Medulla oblongata (tissue), 1 donor: ENCODE measurements at regions not wholly inside any gene's neighbourhood (a gene's known extent, or its start where the extent isn't known, plus 50 kb on each side); places are given as distances from the start of the nearest gene placed in this dataset.

ENCODE experiments used
- DNase-seq: peaks from one replicate; pipeline ENCODE4 v3.0.0-alpha.2; 2015; ENCODE audit errors: extremely low spot score

GRCh38 chr4:34800953-34801352, 1443.4 kb downstream of the ARAP2 start:
- DNase-seq = no peak

- DNase-seq = no peak
Observed at GRCh38 chr4:34814266-34814665, 1430.0 kb downstream of the ARAP2 start.

- DNase-seq = no peak
Observed at GRCh38 chr4:34824515-34824914, 1419.8 kb downstream of the ARAP2 start.

GRCh38 chr4:34826660-34827059, 1417.7 kb downstream of the ARAP2 start:
- no peak for DNase-seq

GRCh38 chr4:34845926-34846325, 1398.4 kb downstream of the ARAP2 start:
- DNase-seq = no peak

GRCh38 chr4:34850421-34850820, 1393.9 kb downstream of the ARAP2 start:
- DNase-seq = no peak

- no peak for DNase-seq
Observed at GRCh38 chr4:34850968-34851367, 1393.3 kb downstream of the ARAP2 start.

GRCh38 chr4:34851411-34851810, 1392.9 kb downstream of the ARAP2 start:
- no peak for DNase-seq

GRCh38 chr4:34854451-34854850, 1389.9 kb downstream of the ARAP2 start:
- no peak for DNase-seq

- no peak for DNase-seq
Observed at GRCh38 chr4:34861666-34862065, 1382.6 kb downstream of the ARAP2 start.

GRCh38 chr4:34878961-34879360, 1365.4 kb downstream of the ARAP2 start:
- no peak for DNase-seq

GRCh38 chr4:34880246-34880645, 1364.1 kb downstream of the ARAP2 start:
- DNase-seq = no peak

GRCh38 chr4:34891892-34892291, 1352.4 kb downstream of the ARAP2 start:
- no peak for DNase-seq

GRCh38 chr4:34893382-34893781, 1350.9 kb downstream of the ARAP2 start:
- no peak for DNase-seq

GRCh38 chr4:34920032-34920431, 1324.3 kb downstream of the ARAP2 start:
- no peak for DNase-seq

GRCh38 chr4:34921391-34921790, 1322.9 kb downstream of the ARAP2 start:
- no peak for DNase-seq

GRCh38 chr4:34922325-34922724, 1322.0 kb downstream of the ARAP2 start:
- no peak for DNase-seq

- no peak for DNase-seq
Observed at GRCh38 chr4:34932591-34932990, 1311.7 kb downstream of the ARAP2 start.

GRCh38 chr4:34935739-34936138, 1308.6 kb downstream of the ARAP2 start:
- no peak for DNase-seq

GRCh38 chr4:34939073-34939472, 1305.2 kb downstream of the ARAP2 start:
- DNase-seq = no peak

GRCh38 chr4:34943741-34944386, 1300.5 kb downstream of the ARAP2 start:
- no peak for DNase-seq

- DNase-seq = no peak
Observed at GRCh38 chr4:34950926-34951325, 1293.4 kb downstream of the ARAP2 start.

GRCh38 chr4:34953145-34953799, 1291.0 kb downstream of the ARAP2 start:
- no peak for DNase-seq

- no peak for DNase-seq
Observed at GRCh38 chr4:34964613-34965012, 1279.7 kb downstream of the ARAP2 start.
